H1 (cell line): ENCODE measurements at regions not wholly inside any gene's neighbourhood (a gene's known extent, or its start where the extent isn't known, plus 50 kb on each side); places are given as distances from the start of the nearest gene placed in this dataset.

Source experiments
- CTCF ChIP-seq, 3 experiments: IDR thresholded peaks; 1 replicate in 2 of 3; 2 replicates in 1 of 3; pipeline versions ENCODE4 v1.5.1 to v1.6.1; 2011; ENCODE audit warnings: low read length in 3 of 3, mild to moderate bottlenecking in 3 of 3, inconsistent platforms in 2 of 3, low read depth in 1 of 3, moderate library complexity in 1 of 3; ENCODE audit not compliant: insufficient read depth in 1 of 3; ENCODE audit errors: control extremely low read depth in 1 of 3
- EZH2 ChIP-seq: fragments of 200-600 bp; sonication (generic); IDR thresholded peaks from 2 replicates; pipeline ENCODE4 v1.7.1; 2012; ENCODE audit warnings: low read depth, mild to moderate bottlenecking, moderate library complexity, low read length, inconsistent platforms; ENCODE audit not compliant: severe bottlenecking

DNA sequence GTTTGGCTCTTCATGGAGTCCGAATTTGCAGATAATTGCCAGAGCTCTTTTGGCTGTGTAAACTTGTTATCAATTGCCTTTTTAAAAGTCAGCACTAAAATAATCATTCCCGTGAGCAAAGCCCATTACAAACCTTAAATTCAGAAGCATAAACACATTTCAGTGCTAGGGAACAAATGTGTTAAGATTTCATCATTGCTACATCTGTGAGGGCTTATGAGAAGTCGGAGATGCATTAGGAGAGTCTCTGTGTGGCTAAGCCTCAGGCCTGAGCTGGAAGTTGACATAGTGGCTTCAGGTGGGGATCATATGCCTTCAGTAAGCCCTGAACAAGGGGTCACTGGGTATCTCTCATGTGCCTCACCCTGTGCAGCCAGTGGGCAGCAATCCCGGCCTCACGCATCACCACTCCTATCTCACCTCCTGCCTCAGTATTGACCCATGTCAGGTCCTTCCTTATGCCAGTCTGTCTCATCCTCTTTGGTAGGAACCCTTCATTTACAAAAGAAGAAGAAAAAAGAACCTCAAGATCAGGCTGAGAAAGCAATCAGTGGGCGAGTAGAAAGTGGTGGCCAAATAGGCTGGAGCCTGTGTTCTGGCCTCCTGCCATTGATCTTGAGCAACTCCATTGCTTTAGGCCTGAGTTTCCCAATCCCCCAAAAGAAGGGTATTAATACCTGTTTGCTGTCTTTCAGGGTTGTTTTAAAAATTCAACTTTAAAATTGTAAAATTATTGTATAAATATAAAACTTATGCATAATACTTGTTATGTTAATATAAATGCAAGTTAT lies 233.5 kb downstream of the IL20RB start (continued):
- TF ChIP-seq CTCF (IDR thresholded peaks at IDR 0.05; ENCODE audit: control extremely low read depth in 1 of 3, insufficient read depth in 1 of 3, low read depth in 1 of 3, low read length in 3 of 3) (no peak), EZH2 (no peak)
